ENCODE measurements at regions not wholly inside any gene's neighbourhood (a gene's known extent, or its start where the extent isn't known, plus 50 kb on each side); places are given as distances from the start of the nearest gene placed in this dataset.
"Not testable (repeated sequence)": the region's sequence is repeated elsewhere in the genome, so short reads cannot be mapped to it uniquely, and the experiment has no call there.

DNA sequence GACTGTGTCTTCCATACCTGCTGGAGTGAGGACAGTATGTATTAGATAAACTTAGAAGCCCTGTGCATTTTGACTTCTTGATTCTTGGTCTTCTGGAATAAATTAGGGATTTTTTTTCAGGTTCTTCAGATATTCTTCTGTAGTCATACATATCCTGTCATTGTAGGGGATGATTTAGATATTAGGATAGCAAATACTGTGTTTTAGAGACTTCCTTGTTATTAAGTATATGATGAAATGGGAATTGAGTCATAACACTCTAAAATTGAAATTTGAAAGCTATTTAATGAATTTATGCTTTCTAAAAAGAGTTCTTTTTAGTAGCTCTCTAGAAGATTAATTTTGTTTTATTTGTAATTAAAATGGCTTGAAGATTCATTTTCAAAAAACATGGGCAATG lies 371.5 kb upstream of the RGS6 start:
- no peaks in the 10 kb centered on the region for H3K36me3 ChIP-seq (ENCODE audit: insufficient read depth, low read length)
- H3K27me3 ChIP-seq (ENCODE audit: insufficient read depth, low read length, poor library complexity): no peaks in the 10 kb centered on the region
- H4K20me1 ChIP-seq (ENCODE audit: insufficient read depth, low read length): no peaks in the 10 kb centered on the region
- H3K27ac ChIP-seq (ENCODE audit: low read length): no peak overlapping the region
- no peak overlapping the region for H3K4me2 ChIP-seq (ENCODE audit: insufficient read depth, low read length)
- ATAC-seq (ENCODE audit: insufficient read depth, low read depth) (no peak), DNase-seq (no peak)
- peaks cover 21% of the 10 kb centered on the region for H3K4me1 ChIP-seq (ENCODE audit: insufficient read depth, low read length)
- TF ChIP-seq EZH2 (IDR thresholded peaks at IDR 0.05; ENCODE audit: borderline replicate concordance, low read depth, low read length, severe bottlenecking): no peak
- TF ChIP-seq, protein P1, sequence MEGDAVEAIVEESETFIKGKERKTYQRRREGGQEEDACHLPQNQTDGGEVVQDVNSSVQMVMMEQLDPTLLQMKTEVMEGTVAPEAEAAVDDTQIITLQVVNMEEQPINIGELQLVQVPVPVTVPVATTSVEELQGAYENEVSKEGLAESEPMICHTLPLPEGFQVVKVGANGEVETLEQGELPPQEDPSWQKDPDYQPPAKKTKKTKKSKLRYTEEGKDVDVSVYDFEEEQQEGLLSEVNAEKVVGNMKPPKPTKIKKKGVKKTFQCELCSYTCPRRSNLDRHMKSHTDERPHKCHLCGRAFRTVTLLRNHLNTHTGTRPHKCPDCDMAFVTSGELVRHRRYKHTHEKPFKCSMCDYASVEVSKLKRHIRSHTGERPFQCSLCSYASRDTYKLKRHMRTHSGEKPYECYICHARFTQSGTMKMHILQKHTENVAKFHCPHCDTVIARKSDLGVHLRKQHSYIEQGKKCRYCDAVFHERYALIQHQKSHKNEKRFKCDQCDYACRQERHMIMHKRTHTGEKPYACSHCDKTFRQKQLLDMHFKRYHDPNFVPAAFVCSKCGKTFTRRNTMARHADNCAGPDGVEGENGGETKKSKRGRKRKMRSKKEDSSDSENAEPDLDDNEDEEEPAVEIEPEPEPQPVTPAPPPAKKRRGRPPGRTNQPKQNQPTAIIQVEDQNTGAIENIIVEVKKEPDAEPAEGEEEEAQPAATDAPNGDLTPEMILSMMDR (IDR thresholded peaks at IDR 0.05; ENCODE audit: borderline replicate concordance, extremely low read depth, low read length, poor library complexity, severe bottlenecking): no peak
- no peaks in the 10 kb centered on the region for H3K9me3 ChIP-seq (ENCODE audit: insufficient read depth, low read length, severe bottlenecking)
- H2AFZ ChIP-seq (ENCODE audit: low read depth, low read length): no peak overlapping the region
- peaks cover 26% of the 10 kb centered on the region for H3K79me2 ChIP-seq (ENCODE audit: insufficient read depth, low read length)
- H3K4me3 ChIP-seq (ENCODE audit: low read depth in 1 of 2, low read length in 2 of 2): no peak overlapping the region
- H3K9ac ChIP-seq (ENCODE audit: low read depth, low read length): no peak overlapping the region

DNA sequence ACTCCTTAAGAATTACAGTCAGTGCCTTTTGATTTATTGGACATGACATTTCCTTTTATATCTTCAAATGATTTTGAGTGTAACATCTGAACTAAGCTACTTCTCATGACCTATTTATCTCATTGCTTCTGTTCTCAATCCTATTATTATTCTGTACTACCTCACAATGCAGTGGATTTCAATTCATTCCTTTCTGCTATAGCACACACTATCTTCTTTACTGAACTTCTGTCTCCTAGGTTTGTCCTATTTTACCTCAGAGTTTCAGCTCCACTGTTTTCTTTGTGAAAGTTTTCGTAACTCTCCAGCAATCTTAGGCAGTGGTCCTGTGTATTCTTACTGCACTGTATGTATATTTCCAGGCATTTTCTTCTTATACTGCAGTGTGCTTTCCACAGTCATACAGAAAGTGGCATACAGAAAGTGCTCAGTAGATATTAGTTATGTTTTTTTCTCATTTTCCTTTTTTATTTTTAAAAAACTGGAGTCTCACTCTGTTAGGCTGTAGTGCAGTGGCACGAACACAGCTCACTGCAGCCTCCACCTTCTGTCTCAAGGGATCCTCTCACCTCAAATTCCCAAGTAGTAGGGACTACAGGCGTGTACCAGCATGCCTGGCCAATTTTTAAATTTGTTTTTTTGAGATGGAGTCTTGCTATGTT lies 368.6 kb upstream of the RGS6 start:
- Histone ChIP-seq H3K27ac (ENCODE audit: low read length) (no peak overlapping the region), H4K20me1 (ENCODE audit: insufficient read depth, low read length) (no peaks in the 10 kb centered on the region), H3K4me1 (ENCODE audit: insufficient read depth, low read length) (no peaks in the 10 kb centered on the region), H2AFZ (ENCODE audit: low read depth, low read length) (no peak overlapping the region), H3K36me3 (ENCODE audit: insufficient read depth, low read length) (no peaks in the 10 kb centered on the region), H3K4me2 (ENCODE audit: insufficient read depth, low read length) (no peak overlapping the region), H3K9me3 (ENCODE audit: insufficient read depth, low read length, severe bottlenecking) (no peaks in the 10 kb centered on the region), H3K9ac (ENCODE audit: low read depth, low read length) (no peak overlapping the region), H3K27me3 (ENCODE audit: insufficient read depth, low read length, poor library complexity) (no peaks in the 10 kb centered on the region), H3K79me2 (ENCODE audit: insufficient read depth, low read length) (peaks cover 2% of the 10 kb centered on the region), H3K4me3 (ENCODE audit: low read depth in 1 of 2, low read length in 2 of 2) (no peak overlapping the region)
- ATAC-seq (ENCODE audit: insufficient read depth, low read depth) (no peak), DNase-seq (no peak)
- TF ChIP-seq EZH2 (IDR thresholded peaks at IDR 0.05; ENCODE audit: borderline replicate concordance, low read depth, low read length, severe bottlenecking): no peak
- TF ChIP-seq, protein P1 (IDR thresholded peaks at IDR 0.05; ENCODE audit: borderline replicate concordance, extremely low read depth, low read length, poor library complexity, severe bottlenecking): no peak

DNA sequence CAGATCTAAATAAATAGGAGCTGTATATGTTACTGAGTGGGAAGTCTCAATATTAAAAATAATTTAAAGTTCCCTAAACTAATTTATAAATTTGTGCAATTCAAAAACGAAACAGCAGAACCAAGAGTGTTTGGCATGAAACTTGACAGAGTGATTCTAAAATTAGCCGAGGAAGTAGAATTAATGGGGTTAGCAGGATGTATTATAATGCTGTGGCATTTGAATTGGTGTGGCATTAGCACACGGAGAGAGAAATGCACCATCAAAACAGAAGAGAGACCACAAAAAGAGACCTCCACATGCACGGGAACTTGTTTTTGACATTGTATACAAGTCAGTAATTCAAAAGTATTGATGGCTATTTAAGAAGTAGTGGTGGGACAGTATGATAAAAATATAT lies 366.0 kb upstream of the RGS6 start:
- H3K27ac ChIP-seq (ENCODE audit: low read length): no peak overlapping the region
- H3K4me1 ChIP-seq (ENCODE audit: insufficient read depth, low read length): no peaks in the 10 kb centered on the region
- no peaks in the 10 kb centered on the region for H3K9me3 ChIP-seq (ENCODE audit: insufficient read depth, low read length, severe bottlenecking)
- no peak overlapping the region for H3K4me3 ChIP-seq (ENCODE audit: low read depth in 1 of 2, low read length in 2 of 2)
- H3K4me2 ChIP-seq (ENCODE audit: insufficient read depth, low read length): no peak overlapping the region
- no peak for TF ChIP-seq EZH2 (IDR thresholded peaks at IDR 0.05; ENCODE audit: borderline replicate concordance, low read depth, low read length, severe bottlenecking)
- TF ChIP-seq, protein P1 (IDR thresholded peaks at IDR 0.05; ENCODE audit: borderline replicate concordance, extremely low read depth, low read length, poor library complexity, severe bottlenecking): no peak
- no peaks in the 10 kb centered on the region for H4K20me1 ChIP-seq (ENCODE audit: insufficient read depth, low read length)
- ATAC-seq (ENCODE audit: insufficient read depth, low read depth) (peak; percentile 59), DNase-seq (no peak)
- no peak overlapping the region for H2AFZ ChIP-seq (ENCODE audit: low read depth, low read length)
- no peaks in the 10 kb centered on the region for H3K27me3 ChIP-seq (ENCODE audit: insufficient read depth, low read length, poor library complexity)
- no peaks in the 10 kb centered on the region for H3K36me3 ChIP-seq (ENCODE audit: insufficient read depth, low read length)
- H3K9ac ChIP-seq (ENCODE audit: low read depth, low read length): no peak overlapping the region
- no peaks in the 10 kb centered on the region for H3K79me2 ChIP-seq (ENCODE audit: insufficient read depth, low read length)

DNA sequence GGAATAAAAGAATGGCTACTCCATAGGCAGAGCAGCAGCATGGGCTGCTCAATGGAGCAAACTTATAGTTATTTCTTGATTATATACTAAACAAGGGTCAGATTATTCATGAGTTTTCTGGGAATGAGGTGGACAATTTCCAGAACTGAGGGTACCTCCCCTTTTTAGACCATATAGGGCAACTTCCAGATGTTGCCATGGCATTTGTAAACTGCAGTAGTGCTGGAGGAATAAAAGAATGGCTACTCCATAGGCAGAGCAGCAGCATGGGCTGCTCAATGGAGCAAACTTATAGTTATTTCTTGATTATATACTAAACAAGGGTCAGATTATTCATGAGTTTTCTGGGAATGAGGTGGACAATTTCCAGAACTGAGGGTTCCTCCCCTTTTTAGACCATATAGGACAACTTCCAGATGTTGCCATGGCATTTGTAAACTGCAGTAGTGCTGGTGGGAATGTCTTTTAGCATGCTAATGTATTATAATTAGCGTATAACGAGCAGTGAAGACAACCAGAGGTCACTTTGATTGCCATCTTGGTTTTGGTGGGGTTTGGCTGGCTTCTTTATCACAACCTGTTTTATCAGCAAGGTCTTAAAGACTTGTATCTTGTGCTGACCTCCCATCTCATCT lies 364.6 kb upstream of the RGS6 start:
- not testable (repeated sequence) for H2AFZ ChIP-seq (ENCODE audit: low read depth, low read length); H3K79me2 ChIP-seq (ENCODE audit: insufficient read depth, low read length); ATAC-seq (ENCODE audit: insufficient read depth, low read depth); H3K9ac ChIP-seq (ENCODE audit: low read depth, low read length); DNase-seq; H3K4me2 ChIP-seq (ENCODE audit: insufficient read depth, low read length); H3K9me3 ChIP-seq (ENCODE audit: insufficient read depth, low read length, severe bottlenecking); H3K4me1 ChIP-seq (ENCODE audit: insufficient read depth, low read length); H4K20me1 ChIP-seq (ENCODE audit: insufficient read depth, low read length); H3K36me3 ChIP-seq (ENCODE audit: insufficient read depth, low read length); H3K27me3 ChIP-seq (ENCODE audit: insufficient read depth, low read length, poor library complexity); H3K4me3 ChIP-seq (ENCODE audit: low read depth in 1 of 2, low read length in 2 of 2); H3K27ac ChIP-seq (ENCODE audit: low read length)

All from DND-41 (cell line).